HEK293 (cell line): ENCODE measurements at regions not wholly inside any gene's neighbourhood (a gene's known extent, or its start where the extent isn't known, plus 50 kb on each side); places are given as distances from the start of the nearest gene placed in this dataset.

ENCODE experiments used
- CTCF ChIA-PET: fragments of 350-600 bp; formaldehyde crosslinking; extraction: SDS; loops from one replicate; lab custom pipeline; 2021; ENCODE audit warnings: antibody characterized with exemption; lab: Yijun Ruan, JAX
- POLR2A ChIA-PET: fragments of 300-600 bp; formaldehyde crosslinking; extraction: SDS; loops from one replicate; lab custom pipeline; 2020; ENCODE audit warnings: antibody characterized with exemption, inconsistent platforms; lab: Yijun Ruan, JAX
- H3K27ac ChIP-seq: fragments of 200-500 bp; sonication (Bioruptor generic); 2 replicates; pipeline ENCODE4 v1.5.1; 2014; ENCODE audit warnings: low read depth, low read length, control low read depth, inconsistent platforms; ENCODE audit errors: extremely low read depth
- H3K36me3 ChIP-seq, 2 experiments: fragments of 200-500 bp in 1 of 2; sonication (Bioruptor generic) in 1 of 2; 1 replicate in 1 of 2; 2 replicates in 1 of 2; pipeline ENCODE4 v1.5.1; 2014 to 2017; ENCODE audit warnings: inconsistent platforms in 2 of 2, low read length in 2 of 2; ENCODE audit not compliant: control insufficient read depth in 2 of 2, insufficient read depth in 1 of 2
- H3K4me1 ChIP-seq: fragments of 200-500 bp; sonication (Bioruptor generic); 2 replicates; pipeline ENCODE4 v1.5.1; 2014; ENCODE audit warnings: mild to moderate bottlenecking, low read length, inconsistent platforms; ENCODE audit not compliant: control insufficient read depth, insufficient read depth
- H3K4me3 ChIP-seq: 2 replicates; pipeline ENCODE4 v1.5.1; 2011; ENCODE audit warnings: low read depth, mild to moderate bottlenecking, control low read depth, low read length, moderate library complexity
- H3K9me3 ChIP-seq: fragments of 200-500 bp; sonication (Bioruptor generic); 2 replicates; pipeline ENCODE4 v1.5.1; 2014; ENCODE audit warnings: low read depth, low read length, inconsistent platforms; ENCODE audit not compliant: control insufficient read depth, insufficient read depth
- GFI1B ChIP-seq: fragments of 450-650 bp; formaldehyde crosslinking; IDR thresholded peaks from 2 replicates; pipeline ENCODE4 v1.5.1; 2016; ENCODE audit warnings: missing biosample characterization, missing genetic modification characterization
- IKZF3 ChIP-seq: fragments of 450-650 bp; IDR thresholded peaks from 2 replicates; pipeline ENCODE4 v1.5.0; 2018; ENCODE audit warnings: missing biosample characterization, mild to moderate bottlenecking, missing genetic modification characterization, moderate library complexity
- KLF8 ChIP-seq: fragments of 450-650 bp; formaldehyde crosslinking; IDR thresholded peaks from 2 replicates; pipeline ENCODE4 v1.5.1; 2016; ENCODE audit warnings: missing biosample characterization, missing genetic modification characterization
- OSR2 ChIP-seq: fragments of 450-650 bp; formaldehyde crosslinking; IDR thresholded peaks from 2 replicates; pipeline ENCODE4 v1.5.1; 2016; ENCODE audit warnings: missing biosample characterization, missing genetic modification characterization
- OVOL3 ChIP-seq: fragments of 450-650 bp; formaldehyde crosslinking; IDR thresholded peaks from 2 replicates; pipeline ENCODE4 v1.5.1; 2016; ENCODE audit warnings: missing biosample characterization, missing genetic modification characterization
- PRDM2 ChIP-seq: fragments of 450-650 bp; formaldehyde crosslinking; IDR thresholded peaks from 2 replicates; pipeline ENCODE4 v1.5.1; 2016; ENCODE audit warnings: missing biosample characterization, missing genetic modification characterization, borderline replicate concordance
- TCF7L2 ChIP-seq: IDR thresholded peaks from 2 replicates; pipeline ENCODE4 v1.6.1; 2011; ENCODE audit warnings: low read depth, mild to moderate bottlenecking, inconsistent platforms, low read length, moderate library complexity, borderline replicate concordance
- ZBTB1 ChIP-seq: fragments of 450-650 bp; formaldehyde crosslinking; IDR thresholded peaks from 2 replicates; pipeline ENCODE4 v1.5.1; 2016; ENCODE audit warnings: missing biosample characterization, missing genetic modification characterization
- ZEB2 ChIP-seq: fragments of 450-650 bp; formaldehyde crosslinking; IDR thresholded peaks from 2 replicates; pipeline ENCODE4 v1.5.1; 2016; ENCODE audit warnings: missing biosample characterization, missing genetic modification characterization
- ZNF292 ChIP-seq: fragments of 450-650 bp; formaldehyde crosslinking; IDR thresholded peaks from 2 replicates; pipeline ENCODE4 v1.5.1; 2016; ENCODE audit warnings: low read depth, missing biosample characterization, missing genetic modification characterization, borderline replicate concordance
- ZNF350 ChIP-seq: fragments of 450-650 bp; formaldehyde crosslinking; IDR thresholded peaks from 2 replicates; pipeline ENCODE4 v1.5.0; 2017; ENCODE audit warnings: missing biosample characterization, mild to moderate bottlenecking, missing genetic modification characterization
- ZNF362 ChIP-seq: fragments of 450-650 bp; formaldehyde crosslinking; IDR thresholded peaks from 2 replicates; pipeline ENCODE4 v1.5.1; 2016; ENCODE audit warnings: missing biosample characterization, missing genetic modification characterization
- ZNF391 ChIP-seq: fragments of 450-650 bp; formaldehyde crosslinking; IDR thresholded peaks from 2 replicates; pipeline ENCODE4 v1.5.1; 2016; ENCODE audit warnings: low read depth, missing biosample characterization, missing genetic modification characterization, borderline replicate concordance
- ZNF433 ChIP-seq: fragments of 450-650 bp; formaldehyde crosslinking; IDR thresholded peaks from 2 replicates; pipeline ENCODE4 v1.5.1; 2016; ENCODE audit warnings: missing biosample characterization, missing genetic modification characterization, low read depth
- ZNF510 ChIP-seq: fragments of 450-650 bp; formaldehyde crosslinking; IDR thresholded peaks from 2 replicates; pipeline ENCODE4 v1.5.1; 2018; ENCODE audit warnings: mild to moderate bottlenecking, missing genetic modification characterization, missing biosample characterization; ENCODE audit not compliant: insufficient replicate concordance
- ZNF518A ChIP-seq: fragments of 450-650 bp; formaldehyde crosslinking; conservative IDR thresholded peaks from 2 replicates; pipeline ENCODE4 v1.5.1; 2016; ENCODE audit warnings: low read depth, missing biosample characterization, missing genetic modification characterization
- ZNF610 ChIP-seq: fragments of 450-650 bp; formaldehyde crosslinking; IDR thresholded peaks from 2 replicates; pipeline ENCODE4 v1.5.1; 2016; ENCODE audit warnings: missing biosample characterization, missing genetic modification characterization, borderline replicate concordance
- ZNF837 ChIP-seq: fragments of 450-650 bp; formaldehyde crosslinking; IDR thresholded peaks from 2 replicates; pipeline ENCODE4 v1.5.1; 2016; ENCODE audit warnings: missing biosample characterization, missing genetic modification characterization
- ZSCAN30 ChIP-seq: fragments of 450-650 bp; IDR thresholded peaks from 2 replicates; pipeline ENCODE4 v1.5.1; 2018; ENCODE audit warnings: missing biosample characterization, mild to moderate bottlenecking, missing genetic modification characterization, moderate library complexity

GRCh38 chr20:19016140-19016497 is 196.3 kb upstream of the SLC24A3 start (continued):
- TF ChIP-seq ZNF610 (tag by site-specific recombination) = no peak
- TF ChIP-seq ZSCAN30 (tag by site-specific recombination) = no peak
- TF ChIP-seq ZNF292 (tag by site-specific recombination) = no peak

GRCh38 chr20:19017104-19017690 is 195.2 kb upstream of the SLC24A3 start:
- Histone ChIP-seq H3K36me3 (no peaks in the 10 kb centered on the region), H3K9me3 (no peaks in the 10 kb centered on the region), H3K27ac (no peak overlapping the region), H3K4me1 (no peaks in the 10 kb centered on the region), H3K4me3 (no peak overlapping the region)
- TF ChIP-seq ZBTB1 (tag by site-specific recombination) (no peak), ZNF350 (tag by site-specific recombination) (no peak), ZNF391 (tag by site-specific recombination) (no peak), ZNF362 (tag by site-specific recombination) (no peak), ZNF837 (no peak), ZNF433 (no peak), GFI1B (tag by site-specific recombination) (no peak), OSR2 (tag by site-specific recombination) (no peak), ZNF510 (tag by site-specific recombination) (no peak), IKZF3 (tag by site-specific recombination) (no peak), ZEB2 (no peak), KLF8 (tag by site-specific recombination) (no peak), ZNF518A (tag by site-specific recombination) (no peak), OVOL3 (no peak), TCF7L2 (no peak), PRDM2 (tag by site-specific recombination) (no peak)
- ChIA-PET CTCF (interaction anchor here (1.6 kb wide), 1 partner anchor 10 kb away, joined by 4 read pairs; no protein-coding TSS in a partner anchor), POLR2A (no interaction called here)
